Activated T-helper 1 cell treated with anti-CD3 and anti-CD28 coated beads, Interleukin-12 subunit alpha, Interleukin-12 subunit beta, Interleukin-2, Interleukin-4 antibody, amounts not matched to agents 30 ng/mL and 10 ng/mL and 1 ng/mL, durations not matched to agents 14 hours and 24 hours and 36 hours (primary cell): ENCODE measurements at regions not wholly inside any gene's neighbourhood (a gene's known extent, or its start where the extent isn't known, plus 50 kb on each side); places are given as distances from the start of the nearest gene placed in this dataset.

Source experiments
- DNase-seq: peaks from one replicate; pipeline ENCODE4 v3.0.0; 2021; ENCODE audit warnings: low spot score
- H3K27ac Mint-ChIP-seq: one replicate; pipeline ENCODE4 v1.8.0; 2021; ENCODE audit warnings: mild to moderate bottlenecking, mixed read lengths
- H3K27me3 Mint-ChIP-seq: one replicate; pipeline ENCODE4 v1.8.0; 2022; ENCODE audit warnings: mild to moderate bottlenecking, moderate library complexity, mixed read lengths; ENCODE audit not compliant: insufficient read depth
- H3K36me3 Mint-ChIP-seq: one replicate; pipeline ENCODE4 v1.8.0; 2021; ENCODE audit warnings: low read depth, mixed read lengths
- H3K4me1 Mint-ChIP-seq: one replicate; pipeline ENCODE4 v1.8.0; 2021; ENCODE audit warnings: low read depth, mixed read lengths
- H3K4me3 Mint-ChIP-seq: one replicate; pipeline ENCODE4 v1.8.0; 2021; ENCODE audit warnings: mild to moderate bottlenecking, moderate library complexity, mixed read lengths
- H3K9me3 Mint-ChIP-seq: one replicate; pipeline ENCODE4 v1.8.0; 2021; ENCODE audit warnings: mixed read lengths
- intact Hi-C: fragments of 100-400 bp; cut with micrococcal nuclease; formaldehyde crosslinking; loops from one replicate; pipeline ENCODE4 v1.15.1; 2024

GRCh38 chr4:62940229-62940628, 1469.0 kb downstream of the TECRL start:
- H3K27ac Mint-ChIP-seq: no peak overlapping the region

GRCh38 chr4:62930884-62931283, 1478.4 kb downstream of the TECRL start:
- peaks cover 22% of the 10 kb centered on the region for H3K9me3 Mint-ChIP-seq
- no peaks in the 10 kb centered on the region for H3K36me3 Mint-ChIP-seq
- no peak overlapping the region for H3K4me3 Mint-ChIP-seq
- no peaks in the 10 kb centered on the region for H3K4me1 Mint-ChIP-seq
- intact Hi-C loops: no loop called here
- H3K27ac Mint-ChIP-seq: no peak overlapping the region
- H3K27me3 Mint-ChIP-seq: no peaks in the 10 kb centered on the region
- DNase-seq: no peak

More at GRCh38 chr4:62940229-62940628, 1469.0 kb downstream of the TECRL start:
- intact Hi-C loops: no loop called here
- no peaks in the 10 kb centered on the region for H3K36me3 Mint-ChIP-seq
- H3K27me3 Mint-ChIP-seq: no peaks in the 10 kb centered on the region
- H3K4me3 Mint-ChIP-seq: no peak overlapping the region
- no peaks in the 10 kb centered on the region for H3K4me1 Mint-ChIP-seq
- peaks cover 20% of the 10 kb centered on the region for H3K9me3 Mint-ChIP-seq
- no peak for DNase-seq

- H3K4me3 Mint-ChIP-seq: no peak overlapping the region
- H3K27ac Mint-ChIP-seq: no peak overlapping the region
- H3K4me1 Mint-ChIP-seq: no peaks in the 10 kb centered on the region
- no peak for DNase-seq
- no peaks in the 10 kb centered on the region for H3K36me3 Mint-ChIP-seq
- intact Hi-C loops: no loop called here
- peaks cover 17% of the 10 kb centered on the region for H3K9me3 Mint-ChIP-seq
- H3K27me3 Mint-ChIP-seq: no peaks in the 10 kb centered on the region
Measured at GRCh38 chr4:62928483-62928882, 1480.8 kb downstream of the TECRL start.

GRCh38 chr4:62927574-62927973, 1481.7 kb downstream of the TECRL start:
- H3K36me3 Mint-ChIP-seq: no peaks in the 10 kb centered on the region
- DNase-seq: no peak
- intact Hi-C loops: no loop called here
- no peak overlapping the region for H3K4me3 Mint-ChIP-seq
- no peaks in the 10 kb centered on the region for H3K4me1 Mint-ChIP-seq
- H3K27me3 Mint-ChIP-seq: no peaks in the 10 kb centered on the region
- H3K9me3 Mint-ChIP-seq: peaks cover 14% of the 10 kb centered on the region
- no peak overlapping the region for H3K27ac Mint-ChIP-seq

GRCh38 chr4:62923783-62924182, 1485.5 kb downstream of the TECRL start:
- Mint-ChIP-seq H3K27me3 (no peaks in the 10 kb centered on the region), H3K4me3 (no peak overlapping the region), H3K36me3 (no peaks in the 10 kb centered on the region), H3K27ac (no peak overlapping the region), H3K9me3 (peaks cover 7% of the 10 kb centered on the region), H3K4me1 (no peaks in the 10 kb centered on the region)
- DNase-seq: no peak
- intact Hi-C loops: no loop called here

GRCh38 chr4:62917649-62918048, 1491.6 kb downstream of the TECRL start:
- Mint-ChIP-seq H3K27me3 (no peaks in the 10 kb centered on the region), H3K36me3 (no peaks in the 10 kb centered on the region), H3K4me3 (no peak overlapping the region), H3K27ac (no peak overlapping the region), H3K9me3 (no peaks in the 10 kb centered on the region), H3K4me1 (no peaks in the 10 kb centered on the region)
- intact Hi-C loops: no loop called here
- DNase-seq: no peak

GRCh38 chr4:62914758-62915157, 1494.5 kb downstream of the TECRL start:
- H3K27ac Mint-ChIP-seq: no peak overlapping the region
- H3K27me3 Mint-ChIP-seq: no peaks in the 10 kb centered on the region

GRCh38 chr4:62913065-62913464, 1496.2 kb downstream of the TECRL start:
- Mint-ChIP-seq H3K4me3 (no peak overlapping the region), H3K27me3 (no peaks in the 10 kb centered on the region), H3K9me3 (peaks cover 7% of the 10 kb centered on the region), H3K4me1 (no peaks in the 10 kb centered on the region), H3K27ac (no peak overlapping the region), H3K36me3 (no peaks in the 10 kb centered on the region)
- intact Hi-C loops: no loop called here
- no peak for DNase-seq

More at GRCh38 chr4:62914758-62915157, 1494.5 kb downstream of the TECRL start:
- intact Hi-C loops: no loop called here
- Mint-ChIP-seq H3K9me3 (peaks cover 7% of the 10 kb centered on the region), H3K4me3 (no peak overlapping the region), H3K36me3 (no peaks in the 10 kb centered on the region), H3K4me1 (no peaks in the 10 kb centered on the region)
- DNase-seq: no peak

GRCh38 chr4:62912531-62912930, 1496.7 kb downstream of the TECRL start:
- intact Hi-C loops: no loop called here
- Mint-ChIP-seq H3K27ac (no peak overlapping the region), H3K4me3 (no peak overlapping the region), H3K4me1 (no peaks in the 10 kb centered on the region), H3K36me3 (no peaks in the 10 kb centered on the region), H3K9me3 (peaks cover 7% of the 10 kb centered on the region), H3K27me3 (no peaks in the 10 kb centered on the region)
- no peak for DNase-seq

- no peak for DNase-seq
- intact Hi-C loops: no loop called here
- no peaks in the 10 kb centered on the region for H3K36me3 Mint-ChIP-seq
- no peak overlapping the region for H3K4me3 Mint-ChIP-seq
- H3K27me3 Mint-ChIP-seq: no peaks in the 10 kb centered on the region
- H3K9me3 Mint-ChIP-seq: peaks cover 7% of the 10 kb centered on the region
- H3K4me1 Mint-ChIP-seq: no peaks in the 10 kb centered on the region
- no peak overlapping the region for H3K27ac Mint-ChIP-seq
Measured at GRCh38 chr4:62909238-62909637, 1500.0 kb downstream of the TECRL start.

- Mint-ChIP-seq H3K4me1 (no peaks in the 10 kb centered on the region), H3K4me3 (no peak overlapping the region), H3K27ac (no peak overlapping the region), H3K36me3 (no peaks in the 10 kb centered on the region), H3K27me3 (no peaks in the 10 kb centered on the region), H3K9me3 (peaks cover 4% of the 10 kb centered on the region)
- intact Hi-C loops: no loop called here
- no peak for DNase-seq
Measured at GRCh38 chr4:62901101-62901500, 1508.1 kb downstream of the TECRL start.

- intact Hi-C loops: no loop called here
- Mint-ChIP-seq H3K36me3 (no peaks in the 10 kb centered on the region), H3K4me1 (no peaks in the 10 kb centered on the region), H3K4me3 (no peak overlapping the region), H3K27me3 (no peaks in the 10 kb centered on the region), H3K9me3 (peaks cover 4% of the 10 kb centered on the region), H3K27ac (no peak overlapping the region)
- no peak for DNase-seq
Measured at GRCh38 chr4:62899646-62900364, 1509.4 kb downstream of the TECRL start.

GRCh38 chr4:62898115-62898514, 1511.1 kb downstream of the TECRL start:
- H3K9me3 Mint-ChIP-seq: peaks cover 4% of the 10 kb centered on the region
- H3K27me3 Mint-ChIP-seq: no peaks in the 10 kb centered on the region
- no peaks in the 10 kb centered on the region for H3K4me1 Mint-ChIP-seq
- intact Hi-C loops: no loop called here
- H3K36me3 Mint-ChIP-seq: no peaks in the 10 kb centered on the region
- H3K27ac Mint-ChIP-seq: no peak overlapping the region
- no peak overlapping the region for H3K4me3 Mint-ChIP-seq
- no peak for DNase-seq

GRCh38 chr4:62896721-62897120, 1512.5 kb downstream of the TECRL start:
- H3K27ac Mint-ChIP-seq: no peak overlapping the region
- peaks cover 2% of the 10 kb centered on the region for H3K9me3 Mint-ChIP-seq
- no peaks in the 10 kb centered on the region for H3K27me3 Mint-ChIP-seq
- DNase-seq: no peak
- H3K4me3 Mint-ChIP-seq: no peak overlapping the region
- no peaks in the 10 kb centered on the region for H3K4me1 Mint-ChIP-seq
- no peaks in the 10 kb centered on the region for H3K36me3 Mint-ChIP-seq
- intact Hi-C loops: no loop called here
